ENCODE measurements at regions not wholly inside any gene's neighbourhood (a gene's known extent, or its start where the extent isn't known, plus 50 kb on each side); places are given as distances from the start of the nearest gene placed in this dataset.

DNA sequence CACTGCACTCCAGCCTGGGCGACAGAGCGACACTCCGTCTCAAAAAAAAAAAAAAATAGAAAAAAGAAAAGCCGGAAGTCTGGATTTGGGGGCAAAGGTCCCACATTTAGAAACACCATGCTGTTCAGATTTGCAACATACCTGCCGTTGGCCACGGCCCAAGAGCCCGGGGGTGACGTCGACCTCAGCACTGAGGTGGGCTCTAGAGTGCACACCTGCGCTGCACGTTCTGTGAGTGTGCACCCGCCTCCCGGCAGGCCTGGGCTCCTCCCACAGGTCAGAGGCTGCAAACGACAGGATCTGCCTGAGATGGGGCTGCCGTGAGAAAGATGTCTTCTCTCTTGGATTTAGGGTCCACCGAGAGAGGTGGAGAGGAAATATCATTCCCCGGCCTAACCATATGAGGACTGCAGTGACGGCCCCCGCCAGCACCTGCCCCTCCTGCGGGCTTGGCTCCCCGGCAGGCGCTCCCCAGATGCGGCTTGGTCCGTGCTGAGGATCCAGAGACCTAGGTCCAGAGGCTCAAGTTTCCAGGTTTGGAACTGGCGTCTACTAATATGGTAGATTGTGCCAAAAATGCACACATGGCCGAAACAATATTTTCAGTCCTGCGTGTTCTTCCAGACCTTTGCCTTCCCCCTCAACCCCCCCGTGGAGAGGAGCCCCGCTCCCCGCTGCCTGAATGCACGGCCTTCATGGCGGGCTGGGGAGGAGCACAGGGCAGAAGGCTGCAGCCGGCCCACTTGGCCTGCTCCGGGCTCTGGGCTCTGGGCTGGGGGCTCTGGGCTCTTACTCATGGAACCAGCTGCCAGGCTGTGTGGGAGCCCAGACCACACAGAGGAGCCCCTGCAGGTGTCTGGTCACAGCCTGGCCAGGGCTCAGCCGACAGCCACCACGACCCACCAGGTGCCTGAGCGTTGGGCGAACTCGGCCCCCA, 58.8 kb upstream of the FBRSL1 start:
- H3K4me3 ChIP-seq (ENCODE audit: insufficient read depth, low read depth, low read length), result no peak overlapping the region
- H3K27ac ChIP-seq (ENCODE audit: insufficient read depth, low read depth, low read length, poor library complexity, severe bottlenecking), result no peak overlapping the region
- WGBS, 2 experiments, result 67 to 68% methylated on average over 39 of the region's 39 CpGs
- peaks cover 41% of the 10 kb centered on the region for H3K4me1 ChIP-seq (ENCODE audit: control insufficient read depth, insufficient read depth, low read length)
- no peaks in the 10 kb centered on the region for H3K36me3 ChIP-seq (ENCODE audit: control insufficient read depth, insufficient read depth, low read length)
- H3K27me3 ChIP-seq (ENCODE audit: control insufficient read depth, insufficient read depth, low read length, poor library complexity, severe bottlenecking), result peaks cover 61% of the 10 kb centered on the region
- no peaks in the 10 kb centered on the region for H3K9me3 ChIP-seq (ENCODE audit: control insufficient read depth, low read length)

DNA sequence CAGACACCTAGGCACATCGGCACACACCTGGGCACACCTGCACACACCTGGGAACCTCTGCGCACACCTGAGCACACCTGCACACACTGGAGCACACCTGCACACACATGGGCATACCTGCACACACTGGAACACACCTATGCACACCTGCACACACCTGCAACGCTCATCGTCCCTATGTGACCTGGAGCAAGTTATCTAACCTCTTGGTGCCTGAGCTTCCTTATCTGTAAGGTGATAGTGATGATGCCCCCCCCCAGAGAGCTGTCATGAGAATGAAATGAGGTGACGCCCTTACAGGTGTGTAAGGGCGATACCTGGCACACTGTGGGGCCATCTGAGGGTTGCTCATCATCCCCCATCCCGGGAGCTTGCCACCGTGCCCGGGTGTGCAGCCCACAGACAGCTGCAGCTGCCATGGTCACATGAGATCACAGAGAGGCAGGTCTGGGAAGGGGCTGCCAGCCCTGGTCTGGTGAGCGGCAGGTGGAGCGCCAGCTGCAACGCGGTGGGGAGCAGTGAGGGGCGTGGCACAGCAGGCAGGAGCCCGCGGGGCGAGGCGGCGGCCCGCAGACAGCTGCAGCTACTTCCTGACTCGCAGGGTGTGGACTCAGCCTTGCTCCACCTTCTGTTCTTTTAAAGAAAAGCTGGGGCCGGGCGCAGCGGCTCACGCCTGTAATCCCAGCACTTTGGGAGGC, 59.9 kb upstream of the FBRSL1 start:
- Histone ChIP-seq H3K27me3 (ENCODE audit: control insufficient read depth, insufficient read depth, low read length, poor library complexity, severe bottlenecking) (peaks cover 67% of the 10 kb centered on the region), H3K4me3 (ENCODE audit: insufficient read depth, low read depth, low read length) (no peak overlapping the region), H3K27ac (ENCODE audit: insufficient read depth, low read depth, low read length, poor library complexity, severe bottlenecking) (no peak overlapping the region), H3K9me3 (ENCODE audit: control insufficient read depth, low read length) (no peaks in the 10 kb centered on the region), H3K36me3 (ENCODE audit: control insufficient read depth, insufficient read depth, low read length) (no peaks in the 10 kb centered on the region), H3K4me1 (ENCODE audit: control insufficient read depth, insufficient read depth, low read length) (peaks cover 41% of the 10 kb centered on the region)
- WGBS, 2 experiments, result 36 to 40% methylated on average over 25 of the region's 25 CpGs

DNA sequence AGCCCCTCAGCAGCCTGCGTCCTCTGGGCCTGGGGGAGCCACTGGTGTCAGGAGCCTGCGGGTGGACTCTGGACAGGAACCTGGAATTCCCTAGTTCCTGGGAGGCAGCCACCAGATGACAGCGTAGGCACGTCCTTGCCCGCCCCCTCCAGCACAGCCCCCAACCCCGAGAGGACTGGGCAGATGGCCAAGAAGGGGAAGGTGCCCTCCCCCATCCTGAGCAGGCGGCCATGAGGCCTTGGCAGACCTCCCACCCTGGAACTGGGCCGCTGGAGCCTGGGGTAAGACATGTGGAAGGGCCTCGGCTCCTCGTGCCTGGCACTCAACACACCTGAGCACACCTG, 60.4 kb upstream of the FBRSL1 start:
- no peak overlapping the region for H3K27ac ChIP-seq (ENCODE audit: insufficient read depth, low read depth, low read length, poor library complexity, severe bottlenecking)
- peaks cover 73% of the 10 kb centered on the region for H3K27me3 ChIP-seq (ENCODE audit: control insufficient read depth, insufficient read depth, low read length, poor library complexity, severe bottlenecking)
- H3K4me3 ChIP-seq (ENCODE audit: insufficient read depth, low read depth, low read length), result no peak overlapping the region
- peaks cover 43% of the 10 kb centered on the region for H3K4me1 ChIP-seq (ENCODE audit: control insufficient read depth, insufficient read depth, low read length)
- H3K36me3 ChIP-seq (ENCODE audit: control insufficient read depth, insufficient read depth, low read length), result no peaks in the 10 kb centered on the region
- no peaks in the 10 kb centered on the region for H3K9me3 ChIP-seq (ENCODE audit: control insufficient read depth, low read length)
- WGBS, 2 experiments, result 34 to 44% methylated on average over 10 of the region's 10 CpGs

DNA sequence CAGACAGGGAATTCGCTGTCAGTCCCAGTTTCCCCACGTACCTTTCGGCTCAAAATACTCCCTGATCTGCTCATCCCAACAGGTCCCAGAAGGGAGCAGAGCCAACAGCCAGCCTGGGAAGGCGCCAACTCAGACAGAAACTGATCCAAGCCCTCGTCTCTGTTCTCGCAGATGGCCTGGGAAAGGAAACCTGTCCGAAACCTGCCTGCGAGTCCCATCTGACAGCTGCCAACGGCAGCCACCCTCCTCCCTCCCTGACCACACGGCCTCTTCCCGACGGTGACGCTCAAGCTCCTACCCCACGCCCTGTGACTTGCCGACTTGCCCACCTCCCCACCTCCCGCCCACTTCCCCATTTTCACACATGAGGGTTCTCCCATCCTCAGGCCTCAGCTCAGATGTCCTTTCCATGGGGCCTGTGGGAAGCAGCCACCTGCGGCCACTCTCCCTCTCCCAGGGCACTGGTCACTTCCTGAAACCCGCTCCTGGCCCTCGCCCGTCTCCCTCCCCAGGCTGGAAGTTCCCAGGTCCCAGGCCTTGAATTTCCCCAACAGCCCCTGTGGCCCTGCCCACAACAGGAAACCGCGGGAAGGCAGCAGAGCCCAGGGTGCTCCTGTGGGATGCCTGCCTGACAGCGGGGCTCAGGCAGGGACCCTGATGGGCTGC, 60.9 kb upstream of the FBRSL1 start:
- Histone ChIP-seq H3K27ac (ENCODE audit: insufficient read depth, low read depth, low read length, poor library complexity, severe bottlenecking) (no peak overlapping the region), H3K36me3 (ENCODE audit: control insufficient read depth, insufficient read depth, low read length) (no peaks in the 10 kb centered on the region), H3K4me3 (ENCODE audit: insufficient read depth, low read depth, low read length) (no peak overlapping the region), H3K27me3 (ENCODE audit: control insufficient read depth, insufficient read depth, low read length, poor library complexity, severe bottlenecking) (peaks cover 74% of the 10 kb centered on the region), H3K9me3 (ENCODE audit: control insufficient read depth, low read length) (no peaks in the 10 kb centered on the region), H3K4me1 (ENCODE audit: control insufficient read depth, insufficient read depth, low read length) (peaks cover 47% of the 10 kb centered on the region)
- WGBS, 2 experiments, result 40 to 43% methylated on average over 23 of the region's 23 CpGs

DNA sequence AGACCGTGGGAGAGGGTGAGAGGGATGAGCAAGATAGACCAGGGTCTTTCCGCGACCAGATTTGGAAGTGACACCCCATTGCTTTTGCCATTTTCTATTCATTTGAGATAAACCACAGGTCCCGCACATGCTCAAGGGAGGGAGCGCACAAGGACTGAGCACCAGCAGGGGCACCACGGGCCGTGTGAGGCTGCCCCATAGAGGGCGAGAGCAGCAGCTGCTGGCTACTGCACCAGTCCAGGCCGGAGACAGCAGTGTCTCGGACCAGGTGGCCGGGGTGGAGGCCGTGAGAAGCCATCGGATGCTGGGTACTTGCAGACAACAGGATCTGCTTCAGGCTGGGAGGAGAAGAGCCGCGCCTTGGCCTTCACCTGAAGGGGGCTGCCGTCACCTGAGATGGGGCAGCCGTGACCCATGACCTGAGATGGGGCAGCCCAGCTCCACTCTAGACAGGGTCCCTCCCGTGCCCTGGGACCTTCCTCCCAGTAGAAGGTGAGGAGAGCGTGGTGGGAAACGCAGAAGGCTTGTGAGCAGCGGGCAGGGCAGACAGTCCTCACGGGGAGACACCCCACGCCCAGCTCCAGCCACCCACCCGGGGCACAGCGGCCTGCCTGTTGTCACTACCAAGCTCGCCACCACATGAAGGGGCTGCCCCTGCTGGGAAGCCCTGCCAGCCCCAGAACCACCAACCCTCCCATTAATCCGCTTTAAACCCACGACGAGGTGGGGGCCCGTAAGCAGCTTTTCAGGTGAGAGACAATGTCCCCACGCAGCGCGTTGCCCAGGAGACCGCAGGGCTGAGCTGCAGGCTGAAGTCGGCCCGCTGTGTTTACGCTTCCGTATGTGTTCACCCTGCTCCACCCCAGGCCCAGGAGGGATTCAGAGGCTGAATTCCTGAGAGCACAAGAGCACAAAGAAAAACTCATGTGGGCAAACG, 61.7 kb upstream of the FBRSL1 start:
- peaks cover 75% of the 10 kb centered on the region for H3K27me3 ChIP-seq (ENCODE audit: control insufficient read depth, insufficient read depth, low read length, poor library complexity, severe bottlenecking)
- WGBS, 2 experiments, result 64 to 65% methylated on average over 39 of the region's 39 CpGs
- H3K4me1 ChIP-seq (ENCODE audit: control insufficient read depth, insufficient read depth, low read length), result peaks cover 44% of the 10 kb centered on the region
- no peaks in the 10 kb centered on the region for H3K36me3 ChIP-seq (ENCODE audit: control insufficient read depth, insufficient read depth, low read length)
- no peaks in the 10 kb centered on the region for H3K9me3 ChIP-seq (ENCODE audit: control insufficient read depth, low read length)
- H3K4me3 ChIP-seq (ENCODE audit: insufficient read depth, low read depth, low read length), result no peak overlapping the region
- no peak overlapping the region for H3K27ac ChIP-seq (ENCODE audit: insufficient read depth, low read depth, low read length, poor library complexity, severe bottlenecking)

DNA sequence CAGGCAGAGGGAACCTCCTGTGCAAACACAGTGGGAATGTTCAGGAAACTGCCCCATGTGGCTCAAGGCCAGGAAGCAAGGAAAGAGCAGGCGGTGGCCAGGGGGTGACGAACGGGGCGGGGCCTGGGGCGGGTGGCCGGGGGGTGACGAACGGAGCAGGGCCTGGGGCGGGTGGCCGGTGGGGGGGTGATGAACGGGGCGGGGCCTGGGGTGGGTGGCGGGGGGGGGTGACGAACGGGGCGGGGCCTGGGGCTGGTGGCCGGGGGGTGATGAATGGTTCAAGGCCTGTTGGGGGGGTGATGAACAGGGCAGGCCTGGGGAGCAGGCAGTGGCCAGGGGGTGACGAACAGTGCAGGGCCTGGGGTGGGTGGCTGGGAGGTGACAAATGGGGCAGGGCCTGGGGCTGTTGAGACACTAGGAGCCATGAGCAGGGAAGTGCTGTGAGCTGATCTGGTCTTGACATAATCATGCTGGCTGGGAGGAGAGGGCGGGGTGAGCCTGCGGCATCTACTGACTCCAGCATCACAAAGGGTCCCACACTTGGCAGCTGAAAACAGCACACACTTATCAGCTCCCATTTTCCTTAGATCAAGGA, 62.7 kb upstream of the FBRSL1 start:
- Histone ChIP-seq H3K4me3 (ENCODE audit: insufficient read depth, low read depth, low read length) (no peak overlapping the region), H3K36me3 (ENCODE audit: control insufficient read depth, insufficient read depth, low read length) (no peaks in the 10 kb centered on the region), H3K4me1 (ENCODE audit: control insufficient read depth, insufficient read depth, low read length) (peaks cover 39% of the 10 kb centered on the region), H3K9me3 (ENCODE audit: control insufficient read depth, low read length) (no peaks in the 10 kb centered on the region), H3K27ac (ENCODE audit: insufficient read depth, low read depth, low read length, poor library complexity, severe bottlenecking) (no peak overlapping the region), H3K27me3 (ENCODE audit: control insufficient read depth, insufficient read depth, low read length, poor library complexity, severe bottlenecking) (peaks cover 82% of the 10 kb centered on the region)
- 81 to 84% methylated on average over 5 to 8 of the region's 20 CpGs for WGBS, 2 experiments

DNA sequence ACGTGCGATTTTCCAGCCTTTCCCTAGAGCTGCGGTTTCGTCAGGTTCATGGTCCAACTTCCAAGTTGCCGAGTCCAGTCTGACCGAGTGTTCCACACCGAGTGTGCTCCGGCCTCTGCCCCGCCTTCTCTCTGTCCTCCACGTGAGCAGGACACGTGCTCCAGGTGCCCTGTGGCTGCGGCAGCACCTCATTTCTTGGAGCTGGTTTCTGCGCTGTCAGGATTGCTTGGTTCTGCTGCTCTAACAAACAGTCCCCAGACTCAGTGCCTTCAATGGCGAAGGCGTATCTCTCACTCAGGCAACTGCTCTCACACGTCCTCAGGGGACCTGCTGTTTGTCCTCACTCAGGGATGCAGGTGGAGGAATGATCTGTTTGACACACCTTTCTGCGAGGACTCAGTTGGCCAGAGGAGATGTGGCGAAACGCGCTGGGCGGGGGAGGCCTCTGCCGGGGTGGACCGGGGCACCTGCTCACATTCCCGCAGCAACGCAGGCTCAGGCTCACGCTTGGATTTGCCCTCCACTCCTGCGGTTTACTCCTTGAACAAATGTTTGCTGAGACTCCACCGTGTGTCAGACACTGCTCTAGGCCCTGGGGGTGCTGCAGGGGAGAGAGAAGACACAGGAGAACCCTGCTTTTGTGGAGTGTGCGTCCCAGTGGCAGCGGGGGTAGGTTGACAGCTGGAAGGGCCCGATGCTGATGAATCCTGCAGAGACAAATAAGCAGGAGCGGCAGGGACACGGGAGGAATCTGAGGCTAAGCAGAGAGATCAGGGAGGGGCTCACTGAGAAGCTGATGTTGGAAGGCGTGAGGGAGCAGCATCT, 63.4 kb upstream of the FBRSL1 start:
- H3K4me1 ChIP-seq (ENCODE audit: control insufficient read depth, insufficient read depth, low read length), result peaks cover 36% of the 10 kb centered on the region
- no peak overlapping the region for H3K4me3 ChIP-seq (ENCODE audit: insufficient read depth, low read depth, low read length)
- no peak overlapping the region for H3K27ac ChIP-seq (ENCODE audit: insufficient read depth, low read depth, low read length, poor library complexity, severe bottlenecking)
- WGBS, 2 experiments, result 81 to 82% methylated on average over 34 of the region's 34 CpGs
- H3K9me3 ChIP-seq (ENCODE audit: control insufficient read depth, low read length), result no peaks in the 10 kb centered on the region
- H3K36me3 ChIP-seq (ENCODE audit: control insufficient read depth, insufficient read depth, low read length), result no peaks in the 10 kb centered on the region
- H3K27me3 ChIP-seq (ENCODE audit: control insufficient read depth, insufficient read depth, low read length, poor library complexity, severe bottlenecking), result peaks cover 84% of the 10 kb centered on the region

DNA sequence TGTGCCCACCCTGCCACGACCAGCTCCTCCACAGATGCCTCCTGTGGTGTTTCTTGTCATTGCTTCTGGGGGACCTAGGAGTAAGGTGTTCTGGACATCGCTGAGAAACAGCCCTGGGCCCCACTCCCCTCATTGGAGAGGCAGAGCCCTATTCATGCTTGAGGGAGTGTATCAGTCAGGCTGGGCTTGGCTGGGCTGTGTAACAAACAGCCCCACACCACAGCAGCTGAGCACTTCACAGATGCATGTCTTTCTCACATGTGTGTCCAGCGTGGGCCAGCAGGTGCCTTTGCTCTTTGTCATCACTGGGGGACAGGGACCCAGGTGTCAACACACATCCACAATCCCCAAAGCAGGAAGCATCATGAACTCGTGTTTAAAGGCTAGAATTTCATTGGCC, 65.1 kb upstream of the FBRSL1 start:
- H3K36me3 ChIP-seq (ENCODE audit: control insufficient read depth, insufficient read depth, low read length), result no peaks in the 10 kb centered on the region
- WGBS, 2 experiments, result 61 to 65% methylated on average over 4 of the region's 4 CpGs
- peaks cover 25% of the 10 kb centered on the region for H3K4me1 ChIP-seq (ENCODE audit: control insufficient read depth, insufficient read depth, low read length)
- no peak overlapping the region for H3K4me3 ChIP-seq (ENCODE audit: insufficient read depth, low read depth, low read length)
- H3K27me3 ChIP-seq (ENCODE audit: control insufficient read depth, insufficient read depth, low read length, poor library complexity, severe bottlenecking), result peaks cover 81% of the 10 kb centered on the region
- no peaks in the 10 kb centered on the region for H3K9me3 ChIP-seq (ENCODE audit: control insufficient read depth, low read length)
- no peak overlapping the region for H3K27ac ChIP-seq (ENCODE audit: insufficient read depth, low read depth, low read length, poor library complexity, severe bottlenecking)

Data from ectodermal cell (in vitro differentiated cells).